Trophoblast cell (in vitro differentiated cells and primary cell): ENCODE measurements at regions not wholly inside any gene's neighbourhood (a gene's known extent, or its start where the extent isn't known, plus 50 kb on each side); places are given as distances from the start of the nearest gene placed in this dataset.

Source experiments
- DNase-seq, 2 donors: peaks; one replicate each; pipeline ENCODE4 v3.0.0-alpha.2; 2016
- H2AFZ ChIP-seq: 2 replicates; pipeline ENCODE4 v1.6.1; 2013; ENCODE audit warnings: low read length, moderate library complexity, mild to moderate bottlenecking; ENCODE audit not compliant: insufficient read depth, poor library complexity
- H2AK5ac ChIP-seq: 2 replicates; pipeline ENCODE4 v1.6.1; 2013; ENCODE audit warnings: mild to moderate bottlenecking, low read length
- H2BK120ac ChIP-seq: 2 replicates; pipeline ENCODE4 v1.6.1; 2013; ENCODE audit warnings: low read length, mild to moderate bottlenecking, moderate library complexity; ENCODE audit not compliant: insufficient read depth, poor library complexity
- H2BK12ac ChIP-seq: 2 replicates; pipeline ENCODE4 v1.6.1; 2013; ENCODE audit warnings: mild to moderate bottlenecking, low read length, moderate library complexity
- H2BK5ac ChIP-seq: 2 replicates; pipeline ENCODE4 v1.6.1; 2013; ENCODE audit warnings: low read length, low read depth, moderate library complexity, mild to moderate bottlenecking; ENCODE audit not compliant: poor library complexity
- H3K14ac ChIP-seq: 2 replicates; pipeline ENCODE4 v1.6.1; 2013; ENCODE audit warnings: mild to moderate bottlenecking, low read length
- H3K18ac ChIP-seq: 2 replicates; pipeline ENCODE4 v1.6.1; 2013; ENCODE audit warnings: mild to moderate bottlenecking, low read length
- H3K23ac ChIP-seq: 2 replicates; pipeline ENCODE4 v1.6.1; 2013; ENCODE audit warnings: low read length
- H3K27ac ChIP-seq: 2 replicates; pipeline ENCODE4 v1.5.1; 2013; ENCODE audit warnings: low read depth, mild to moderate bottlenecking, inconsistent platforms, low read length, moderate library complexity
- H3K27me3 ChIP-seq: 2 replicates; pipeline ENCODE4 v1.6.1; 2013; ENCODE audit warnings: inconsistent platforms, mild to moderate bottlenecking, low read length, moderate library complexity; ENCODE audit not compliant: insufficient read depth
- H3K36me3 ChIP-seq, 2 experiments: 1 replicate in 1 of 2; 2 replicates in 1 of 2; pipeline ENCODE4 v1.6.1; 2013; ENCODE audit warnings: low read length in 2 of 2, mild to moderate bottlenecking in 2 of 2, moderate library complexity in 1 of 2; ENCODE audit not compliant: insufficient read depth in 2 of 2, control insufficient read depth in 1 of 2
- H3K4ac ChIP-seq: 2 replicates; pipeline ENCODE4 v1.6.1; 2013; ENCODE audit warnings: low read depth, mild to moderate bottlenecking, low read length, moderate library complexity
- H3K4me1 ChIP-seq, 2 experiments: 1 replicate in 1 of 2; 2 replicates in 1 of 2; pipeline ENCODE4 v1.6.1; 2013; ENCODE audit warnings: low read length in 2 of 2, mild to moderate bottlenecking in 2 of 2, moderate library complexity in 1 of 2; ENCODE audit not compliant: insufficient read depth in 2 of 2, control insufficient read depth in 1 of 2
- H3K4me2 ChIP-seq: 2 replicates; pipeline ENCODE4 v1.6.1; 2013; ENCODE audit warnings: inconsistent platforms, mild to moderate bottlenecking, low read length, moderate library complexity
- H3K4me3 ChIP-seq: 2 replicates; pipeline ENCODE4 v1.5.1; 2013; ENCODE audit warnings: mild to moderate bottlenecking, low read depth, low read length, inconsistent platforms
- H3K79me1 ChIP-seq: one replicate; pipeline ENCODE4 v1.6.1; 2013; ENCODE audit warnings: low read length
- H3K79me2 ChIP-seq: 2 replicates; pipeline ENCODE4 v1.6.1; 2013; ENCODE audit warnings: low read length, mild to moderate bottlenecking; ENCODE audit not compliant: control insufficient read depth, insufficient read depth, poor library complexity
- H3K9ac ChIP-seq: 2 replicates; pipeline ENCODE4 v1.6.1; 2013; ENCODE audit warnings: mild to moderate bottlenecking, low read length
- H3K9me3 ChIP-seq: 2 replicates; pipeline ENCODE4 v1.6.1; 2013; ENCODE audit warnings: low read depth, mild to moderate bottlenecking, control low read depth, inconsistent platforms, low read length; ENCODE audit not compliant: insufficient read depth
- H4K12ac ChIP-seq: 2 replicates; pipeline ENCODE4 v1.6.1; 2013; ENCODE audit warnings: low read depth, mild to moderate bottlenecking, low read length, moderate library complexity
- H4K8ac ChIP-seq: 2 replicates; pipeline ENCODE4 v1.6.1; 2013; ENCODE audit warnings: low read depth, mild to moderate bottlenecking, low read length, moderate library complexity
- H4K91ac ChIP-seq: one replicate; pipeline ENCODE4 v1.6.1; 2013; ENCODE audit warnings: low read depth, mild to moderate bottlenecking, low read length, moderate library complexity
- WGBS: extraction: QIAGEN DNeasy Blood & Tissue Kit; methylation state at CpG from one replicate; pipeline ENCODE4 v1.1.7; 2013; ENCODE audit warnings: missing lambda C conversion rate; ENCODE audit not compliant: insufficient read length, insufficient coverage; ENCODE audit errors: extremely low coverage; 5-methylcytosine and 5-hydroxymethylcytosine counted together

DNA sequence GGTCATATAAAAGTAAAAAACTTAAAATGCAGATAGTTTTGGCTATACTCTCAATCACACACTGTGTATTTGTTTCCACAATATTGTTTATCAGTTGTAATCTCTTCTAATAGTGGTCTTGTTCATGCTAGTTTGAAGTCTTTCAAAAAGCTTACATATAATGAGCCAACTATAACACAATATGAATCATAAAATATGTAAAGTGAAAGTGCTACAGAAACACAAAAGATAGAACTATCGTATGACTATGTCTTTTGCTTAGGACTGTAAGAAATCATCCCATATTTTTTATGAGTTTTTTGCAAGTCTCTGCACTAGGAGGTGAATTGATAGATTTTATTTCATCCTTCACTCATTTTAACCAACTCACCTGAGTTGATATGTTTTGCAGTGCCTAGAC, 136.0 kb downstream of the MMUT start:
- Histone ChIP-seq H3K14ac (no peak overlapping the region), H3K9me3 (no peaks in the 10 kb centered on the region), H2AK5ac (no peak overlapping the region), H3K4ac (no peak overlapping the region), H3K18ac (no peak overlapping the region), H3K4me1 (no peaks in the 10 kb centered on the region), H2BK5ac (no peak overlapping the region), H3K36me3 (no peaks in the 10 kb centered on the region), H3K79me1 (no peaks in the 10 kb centered on the region), H4K91ac (no peak overlapping the region), H3K27ac (no peak overlapping the region), H3K23ac (no peak overlapping the region), H4K8ac (no peak overlapping the region), H3K4me2 (no peak overlapping the region), H2BK12ac (no peak overlapping the region), H3K79me2 (no peaks in the 10 kb centered on the region), H4K12ac (no peak overlapping the region), H3K27me3 (no peaks in the 10 kb centered on the region), H2AFZ (no peak overlapping the region), H3K9ac (no peak overlapping the region), H3K4me3 (no peak overlapping the region), H2BK120ac (no peak overlapping the region)
- no peak for DNase-seq
- WGBS = no CpG with 5 or more reads among the region's 1 CpG

DNA sequence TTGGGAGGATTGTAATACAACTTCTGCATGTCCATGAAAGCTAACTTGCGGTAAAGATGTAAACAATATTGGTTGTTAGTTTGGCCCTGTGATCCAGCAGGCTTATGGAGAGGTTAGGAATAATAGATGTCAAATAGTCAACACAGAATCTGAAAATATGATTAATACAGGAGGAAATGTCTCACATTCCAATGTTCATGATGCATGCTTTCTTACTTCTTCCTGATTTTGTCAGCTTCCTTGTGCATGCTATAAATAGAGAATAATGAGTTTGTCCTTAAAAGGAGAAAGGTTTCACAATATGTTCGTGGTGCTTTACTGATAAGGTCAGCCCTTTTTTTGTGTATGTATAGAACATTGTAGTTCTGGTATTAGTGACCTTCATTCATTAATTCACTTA, 136.7 kb downstream of the MMUT start:
- WGBS = no CpG with 5 or more reads among the region's 2 CpGs
- Histone ChIP-seq H4K8ac (no peak overlapping the region), H2AFZ (no peak overlapping the region), H3K27ac (no peak overlapping the region), H3K4me2 (no peak overlapping the region), H3K4me3 (no peak overlapping the region), H2BK12ac (no peak overlapping the region), H3K23ac (no peak overlapping the region), H3K36me3 (no peaks in the 10 kb centered on the region), H3K4ac (no peak overlapping the region), H4K91ac (no peak overlapping the region), H3K27me3 (no peaks in the 10 kb centered on the region), H3K4me1 (no peaks in the 10 kb centered on the region), H2AK5ac (no peak overlapping the region), H3K18ac (no peak overlapping the region), H2BK120ac (no peak overlapping the region), H2BK5ac (no peak overlapping the region), H3K9me3 (no peaks in the 10 kb centered on the region), H3K79me2 (no peaks in the 10 kb centered on the region), H4K12ac (no peak overlapping the region), H3K14ac (no peak overlapping the region), H3K79me1 (no peaks in the 10 kb centered on the region), H3K9ac (no peak overlapping the region)
- DNase-seq = peak in 1 of 2 donors; percentile 14

DNA sequence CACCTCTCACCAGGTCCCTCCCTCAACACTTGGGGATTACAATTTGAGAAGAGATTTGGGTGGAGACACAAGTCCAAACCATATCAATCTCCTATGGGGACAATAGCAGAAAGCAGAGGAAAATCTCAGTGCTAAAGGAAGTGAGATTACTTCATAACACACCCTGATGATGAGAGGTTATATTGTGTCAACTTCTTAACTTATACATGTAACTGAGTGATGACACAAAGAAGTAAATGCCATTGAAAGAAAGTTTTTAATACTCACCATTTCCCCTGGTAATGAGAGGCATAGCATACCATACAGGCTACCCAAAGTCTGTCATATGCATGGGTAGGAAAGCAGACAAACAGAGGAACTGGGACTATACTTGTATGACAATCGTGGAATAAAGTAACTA, 137.2 kb downstream of the MMUT start:
- no peak overlapping the region for H4K12ac ChIP-seq
- WGBS = no CpG with 5 or more reads among the region's 1 CpG
- H4K8ac ChIP-seq = no peak overlapping the region
- no peak overlapping the region for H3K4me3 ChIP-seq
- no peak overlapping the region for H3K14ac ChIP-seq
- no peak overlapping the region for H2AK5ac ChIP-seq
- H2BK120ac ChIP-seq = no peak overlapping the region
- no peaks in the 10 kb centered on the region for H3K27me3 ChIP-seq
- no peaks in the 10 kb centered on the region for H3K36me3 ChIP-seq
- H4K91ac ChIP-seq = no peak overlapping the region
- no peaks in the 10 kb centered on the region for H3K9me3 ChIP-seq
- H3K79me1 ChIP-seq = no peaks in the 10 kb centered on the region
- no peaks in the 10 kb centered on the region for H3K4me1 ChIP-seq
- no peak overlapping the region for H3K18ac ChIP-seq
- DNase-seq = no peak
- no peak overlapping the region for H2BK12ac ChIP-seq
- H3K9ac ChIP-seq = no peak overlapping the region
- no peak overlapping the region for H2AFZ ChIP-seq
- H2BK5ac ChIP-seq = no peak overlapping the region
- H3K4ac ChIP-seq = no peak overlapping the region
- H3K79me2 ChIP-seq = no peaks in the 10 kb centered on the region
- H3K27ac ChIP-seq = no peak overlapping the region
- H3K4me2 ChIP-seq = no peak overlapping the region
- H3K23ac ChIP-seq = no peak overlapping the region

DNA sequence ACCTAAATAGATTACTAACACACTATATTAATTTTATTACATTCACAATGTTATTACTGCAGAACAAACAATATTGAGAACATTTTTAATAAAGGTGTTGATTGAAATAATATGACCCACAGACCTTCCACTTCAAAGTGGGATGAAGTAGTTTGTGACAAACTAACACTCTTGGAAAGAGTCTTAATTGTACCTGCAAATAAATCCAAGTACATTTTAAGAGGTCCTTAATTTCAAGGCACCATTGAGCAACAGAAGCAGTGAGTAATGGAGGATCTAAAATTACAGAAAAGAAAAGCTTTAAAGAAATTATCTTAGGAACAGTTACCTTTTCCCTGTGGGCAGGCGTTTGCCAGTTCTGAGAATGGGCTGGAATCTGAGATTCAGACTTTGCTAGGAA, 140.2 kb downstream of the MMUT start:
- H4K8ac ChIP-seq = no peak overlapping the region
- H2AK5ac ChIP-seq = no peak overlapping the region
- H3K36me3 ChIP-seq = no peaks in the 10 kb centered on the region
- no peaks in the 10 kb centered on the region for H3K79me2 ChIP-seq
- no peak overlapping the region for H3K18ac ChIP-seq
- H3K4me2 ChIP-seq = no peak overlapping the region
- H3K14ac ChIP-seq = no peak overlapping the region
- no peak overlapping the region for H2BK5ac ChIP-seq
- H3K79me1 ChIP-seq = no peaks in the 10 kb centered on the region
- DNase-seq = no peak
- no peak overlapping the region for H2BK12ac ChIP-seq
- H3K4me1 ChIP-seq = no peaks in the 10 kb centered on the region
- H3K9ac ChIP-seq = no peak overlapping the region
- no peak overlapping the region for H2AFZ ChIP-seq
- no peak overlapping the region for H2BK120ac ChIP-seq
- H3K9me3 ChIP-seq = no peaks in the 10 kb centered on the region
- no peak overlapping the region for H3K4ac ChIP-seq
- H4K91ac ChIP-seq = no peak overlapping the region
- H4K12ac ChIP-seq = no peak overlapping the region
- no peak overlapping the region for H3K23ac ChIP-seq
- H3K27me3 ChIP-seq = no peaks in the 10 kb centered on the region
- no peak overlapping the region for H3K4me3 ChIP-seq
- WGBS = no CpG with 5 or more reads among the region's 1 CpG
- H3K27ac ChIP-seq = no peak overlapping the region
